Spleen (tissue), 7 donors: ENCODE measurements at regions not wholly inside any gene's neighbourhood (a gene's known extent, or its start where the extent isn't known, plus 50 kb on each side); places are given as distances from the start of the nearest gene placed in this dataset.

ENCODE experiments used
- CTCF ChIP-seq, 11 experiments: fragments of 200-600 bp in 7 of 11; fragments of 450-650 bp in 4 of 11; sonication (generic) in 4 of 11; IDR thresholded peaks in 8 of 11; conservative IDR thresholded peaks in 3 of 11; 1 replicate in 7 of 11; 2 replicates in 4 of 11; pipeline versions ENCODE4 v1.4.0 to v1.8.0; 2016 to 2021; ENCODE audit warnings: antibody characterized with exemption in 11 of 11, inconsistent platforms in 4 of 11, mild to moderate bottlenecking in 1 of 11
- POLR2A ChIP-seq, 3 donors: fragments of 450-650 bp; IDR thresholded peaks; one replicate each; pipeline ENCODE4 v1.5.1; 2017; ENCODE audit warnings: antibody characterized with exemption in 3 of 3, mild to moderate bottlenecking in 1 of 3
- POLR2AphosphoS5 ChIP-seq, 3 donors: sonication (generic); formaldehyde crosslinking; IDR thresholded peaks; one replicate each; pipeline ENCODE4 v1.5.1; 2017; ENCODE audit warnings: antibody characterized with exemption in 3 of 3
- donor health status: DM: no; HTN: no; CAD: no; lungs with moderate emphysema.
- donor health status: DM: no; HTN: no; CAD: no.
- donor health status: DM: no; HTN: no; CAD: no.

- no peak for TF ChIP-seq POLR2A (IDR thresholded peaks at IDR 0.05)
- no peak for TF ChIP-seq CTCF (IDR thresholded peaks at IDR 0.05 in 8 of 11, conservative IDR thresholded peaks at IDR 0.05 in 3 of 11)
- TF ChIP-seq POLR2AphosphoS5 (IDR thresholded peaks at IDR 0.05), result no peak
These were observed 59.2 kb upstream of the FAM241A start for GRCh38 chr4:112086036-112086434.
